A673 (cell line): ENCODE measurements at regions not wholly inside any gene's neighbourhood (a gene's known extent, or its start where the extent isn't known, plus 50 kb on each side); places are given as distances from the start of the nearest gene placed in this dataset.

ENCODE experiments used
- EZH2 ChIP-seq: fragments of 200-600 bp; sonication (generic); IDR thresholded peaks from 2 replicates; pipeline ENCODE4 v1.6.1; 2017; ENCODE audit warnings: borderline replicate concordance, low read depth, mild to moderate bottlenecking, mixed read lengths, antibody characterized with exemption, low read length; ENCODE audit not compliant: poor library complexity, severe bottlenecking
- TF ChIP-seq, protein P1 (sequence below): fragments of 300-800, 200-600 bp; sonication (generic); conservative IDR thresholded peaks from 2 replicates; pipeline ENCODE4 v1.5.1; 2017; ENCODE audit warnings: low read depth, mild to moderate bottlenecking, antibody characterized with exemption, low read length, moderate library complexity, mixed read lengths

DNA sequence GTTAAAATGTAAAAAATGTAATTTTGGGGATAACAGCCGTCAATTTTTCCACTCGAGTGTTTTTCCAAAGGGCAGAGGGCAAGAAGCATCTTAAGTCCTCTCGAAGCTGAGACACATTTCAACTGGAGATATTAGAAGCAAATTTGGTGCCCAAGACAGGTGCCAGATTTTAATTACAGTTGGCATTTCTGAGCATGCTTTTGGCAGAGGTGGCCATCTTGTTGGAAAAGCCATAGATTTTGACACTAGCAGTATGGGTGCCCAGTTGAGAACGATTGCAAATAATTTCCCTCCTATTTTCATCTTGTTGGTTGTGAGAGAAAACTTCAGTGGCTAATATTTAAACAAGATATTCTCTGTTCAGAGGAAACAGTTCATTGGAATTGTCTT lies 146.3 kb downstream of the TM9SF2 start:
- TF ChIP-seq, protein P1, sequence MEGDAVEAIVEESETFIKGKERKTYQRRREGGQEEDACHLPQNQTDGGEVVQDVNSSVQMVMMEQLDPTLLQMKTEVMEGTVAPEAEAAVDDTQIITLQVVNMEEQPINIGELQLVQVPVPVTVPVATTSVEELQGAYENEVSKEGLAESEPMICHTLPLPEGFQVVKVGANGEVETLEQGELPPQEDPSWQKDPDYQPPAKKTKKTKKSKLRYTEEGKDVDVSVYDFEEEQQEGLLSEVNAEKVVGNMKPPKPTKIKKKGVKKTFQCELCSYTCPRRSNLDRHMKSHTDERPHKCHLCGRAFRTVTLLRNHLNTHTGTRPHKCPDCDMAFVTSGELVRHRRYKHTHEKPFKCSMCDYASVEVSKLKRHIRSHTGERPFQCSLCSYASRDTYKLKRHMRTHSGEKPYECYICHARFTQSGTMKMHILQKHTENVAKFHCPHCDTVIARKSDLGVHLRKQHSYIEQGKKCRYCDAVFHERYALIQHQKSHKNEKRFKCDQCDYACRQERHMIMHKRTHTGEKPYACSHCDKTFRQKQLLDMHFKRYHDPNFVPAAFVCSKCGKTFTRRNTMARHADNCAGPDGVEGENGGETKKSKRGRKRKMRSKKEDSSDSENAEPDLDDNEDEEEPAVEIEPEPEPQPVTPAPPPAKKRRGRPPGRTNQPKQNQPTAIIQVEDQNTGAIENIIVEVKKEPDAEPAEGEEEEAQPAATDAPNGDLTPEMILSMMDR: no peak
- TF ChIP-seq EZH2: no peak
